ENCODE measurements at regions not wholly inside any gene's neighbourhood (a gene's known extent, or its start where the extent isn't known, plus 50 kb on each side); places are given as distances from the start of the nearest gene placed in this dataset.

- no peak for TF ChIP-seq FOXM1 (IDR thresholded peaks at IDR 0.05; ENCODE audit: borderline replicate concordance)
- TF ChIP-seq TARDBP (IDR thresholded peaks at IDR 0.05) = no peak
- ChIA-PET POLR2A (no interaction called here), CTCF (no interaction called here)
- DNase-seq (ENCODE audit: extremely low spot score) = no peak
Measured at GRCh38 chr6:66851930-66852329, 1144.9 kb upstream of the EYS start.

GRCh38 chr6:66849843-66850242, 1142.8 kb upstream of the EYS start:
- no peak for DNase-seq (ENCODE audit: extremely low spot score)
- POLR2A ChIA-PET = no interaction called here
- TF ChIP-seq ZNF384 (IDR thresholded peaks at IDR 0.05) (no peak), LEF1 (IDR thresholded peaks at IDR 0.05; ENCODE audit: borderline replicate concordance) (no peak), SP1 (IDR thresholded peaks at IDR 0.05) (no peak), FOXK2 (IDR thresholded peaks at IDR 0.05) (no peak), BHLHE40 (IDR thresholded peaks at IDR 0.05; ENCODE audit: borderline replicate concordance) (no peak), FOXA1 (IDR thresholded peaks at IDR 0.05) (no peak), ELF4 (IDR thresholded peaks at IDR 0.05) (no peak), SUZ12 (IDR thresholded peaks at IDR 0.05) (no peak), ARNT (IDR thresholded peaks at IDR 0.05) (no peak), NFRKB (IDR thresholded peaks at IDR 0.05) (no peak), HDGF (IDR thresholded peaks at IDR 0.05; ENCODE audit: borderline replicate concordance) (no peak), CTBP1 (IDR thresholded peaks at IDR 0.05; ENCODE audit: borderline replicate concordance) (no peak), L3MBTL2 (conservative IDR thresholded peaks at IDR 0.05) (no peak), FOXM1 (IDR thresholded peaks at IDR 0.05; ENCODE audit: borderline replicate concordance) (no peak), TARDBP (IDR thresholded peaks at IDR 0.05) (no peak)
- TF ChIP-seq, protein P1, sequence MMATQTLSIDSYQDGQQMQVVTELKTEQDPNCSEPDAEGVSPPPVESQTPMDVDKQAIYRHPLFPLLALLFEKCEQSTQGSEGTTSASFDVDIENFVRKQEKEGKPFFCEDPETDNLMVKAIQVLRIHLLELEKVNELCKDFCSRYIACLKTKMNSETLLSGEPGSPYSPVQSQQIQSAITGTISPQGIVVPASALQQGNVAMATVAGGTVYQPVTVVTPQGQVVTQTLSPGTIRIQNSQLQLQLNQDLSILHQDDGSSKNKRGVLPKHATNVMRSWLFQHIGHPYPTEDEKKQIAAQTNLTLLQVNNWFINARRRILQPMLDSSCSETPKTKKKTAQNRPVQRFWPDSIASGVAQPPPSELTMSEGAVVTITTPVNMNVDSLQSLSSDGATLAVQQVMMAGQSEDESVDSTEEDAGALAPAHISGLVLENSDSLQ (IDR thresholded peaks at IDR 0.05) = no peak
- CTCF ChIA-PET = no interaction called here

GRCh38 chr6:66848244-66848953, 1141.4 kb upstream of the EYS start:
- POLR2A ChIA-PET = no interaction called here
- CTCF ChIA-PET = no interaction called here
- TF ChIP-seq LEF1 (IDR thresholded peaks at IDR 0.05; ENCODE audit: borderline replicate concordance) (no peak), NFRKB (IDR thresholded peaks at IDR 0.05) (no peak), TARDBP (IDR thresholded peaks at IDR 0.05) (no peak), SUZ12 (IDR thresholded peaks at IDR 0.05) (no peak), FOXA1 (IDR thresholded peaks at IDR 0.05) (no peak), ELF4 (IDR thresholded peaks at IDR 0.05) (no peak), HDGF (IDR thresholded peaks at IDR 0.05; ENCODE audit: borderline replicate concordance) (no peak)
- no peak for DNase-seq (ENCODE audit: extremely low spot score)

DNA sequence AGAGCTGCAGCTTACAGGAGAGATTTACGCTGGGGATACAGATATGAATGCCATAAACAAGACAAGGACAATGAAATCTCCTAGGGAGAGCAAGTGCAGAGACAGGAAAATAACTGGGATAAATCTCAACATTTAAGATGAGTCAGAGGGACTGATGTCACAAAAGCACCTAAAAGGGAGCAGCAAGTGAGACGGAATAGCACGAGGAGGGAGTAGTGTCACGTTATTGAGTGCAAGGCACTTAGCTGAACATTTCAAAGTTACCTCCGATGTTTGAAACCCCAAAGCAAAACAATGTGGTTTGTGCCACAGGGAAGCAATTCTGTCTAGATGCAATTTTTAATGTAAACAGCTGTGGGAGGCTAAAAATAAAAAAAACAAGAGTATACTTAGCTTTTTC, 1131.7 kb upstream of the EYS start:
- TF ChIP-seq, protein P1 (IDR thresholded peaks at IDR 0.05) = no peak
- no peak for TF ChIP-seq NFRKB (IDR thresholded peaks at IDR 0.05)
- no peak for TF ChIP-seq TARDBP (IDR thresholded peaks at IDR 0.05)
- TF ChIP-seq FOXM1 (IDR thresholded peaks at IDR 0.05; ENCODE audit: borderline replicate concordance) = no peak
- no peak for TF ChIP-seq FOXA1 (IDR thresholded peaks at IDR 0.05)
- no peak for TF ChIP-seq ZNF384 (IDR thresholded peaks at IDR 0.05)
- TF ChIP-seq BHLHE40 (IDR thresholded peaks at IDR 0.05; ENCODE audit: borderline replicate concordance) = no peak
- TF ChIP-seq HDGF (IDR thresholded peaks at IDR 0.05; ENCODE audit: borderline replicate concordance) = no peak
- no peak for TF ChIP-seq ARNT (IDR thresholded peaks at IDR 0.05)
- TF ChIP-seq SP1 (IDR thresholded peaks at IDR 0.05) = no peak
- TF ChIP-seq SUZ12 (IDR thresholded peaks at IDR 0.05) = no peak
- no peak for TF ChIP-seq LEF1 (IDR thresholded peaks at IDR 0.05; ENCODE audit: borderline replicate concordance)
- no peak for TF ChIP-seq ELF4 (IDR thresholded peaks at IDR 0.05)
- no peak for TF ChIP-seq FOXK2 (IDR thresholded peaks at IDR 0.05)
- TF ChIP-seq CTBP1 (IDR thresholded peaks at IDR 0.05; ENCODE audit: borderline replicate concordance) = no peak
- no peak for TF ChIP-seq L3MBTL2 (conservative IDR thresholded peaks at IDR 0.05)
- ChIA-PET POLR2A (no interaction called here), CTCF (no interaction called here)
- no peak for DNase-seq (ENCODE audit: extremely low spot score)

- CTCF ChIA-PET = no interaction called here
- no peak for DNase-seq (ENCODE audit: extremely low spot score)
- TF ChIP-seq CTBP1 (IDR thresholded peaks at IDR 0.05; ENCODE audit: borderline replicate concordance) = no peak
- no peak for TF ChIP-seq ELF4 (IDR thresholded peaks at IDR 0.05)
- TF ChIP-seq, protein P1 (IDR thresholded peaks at IDR 0.05) = no peak
- TF ChIP-seq ZNF384 (IDR thresholded peaks at IDR 0.05) = no peak
- no peak for TF ChIP-seq FOXA1 (IDR thresholded peaks at IDR 0.05)
- TF ChIP-seq BHLHE40 (IDR thresholded peaks at IDR 0.05; ENCODE audit: borderline replicate concordance) = no peak
- no peak for TF ChIP-seq TARDBP (IDR thresholded peaks at IDR 0.05)
- TF ChIP-seq LEF1 (IDR thresholded peaks at IDR 0.05; ENCODE audit: borderline replicate concordance) = no peak
- TF ChIP-seq SP1 (IDR thresholded peaks at IDR 0.05) = no peak
- no peak for TF ChIP-seq FOXM1 (IDR thresholded peaks at IDR 0.05; ENCODE audit: borderline replicate concordance)
- no peak for TF ChIP-seq HDGF (IDR thresholded peaks at IDR 0.05; ENCODE audit: borderline replicate concordance)
- TF ChIP-seq FOXK2 (IDR thresholded peaks at IDR 0.05) = no peak
- no peak for TF ChIP-seq NFRKB (IDR thresholded peaks at IDR 0.05)
- no peak for TF ChIP-seq SUZ12 (IDR thresholded peaks at IDR 0.05)
- no peak for TF ChIP-seq ARNT (IDR thresholded peaks at IDR 0.05)
- TF ChIP-seq L3MBTL2 (conservative IDR thresholded peaks at IDR 0.05) = no peak
- POLR2A ChIA-PET = no interaction called here
Measured at GRCh38 chr6:66825539-66825938, 1118.5 kb upstream of the EYS start.

DNA sequence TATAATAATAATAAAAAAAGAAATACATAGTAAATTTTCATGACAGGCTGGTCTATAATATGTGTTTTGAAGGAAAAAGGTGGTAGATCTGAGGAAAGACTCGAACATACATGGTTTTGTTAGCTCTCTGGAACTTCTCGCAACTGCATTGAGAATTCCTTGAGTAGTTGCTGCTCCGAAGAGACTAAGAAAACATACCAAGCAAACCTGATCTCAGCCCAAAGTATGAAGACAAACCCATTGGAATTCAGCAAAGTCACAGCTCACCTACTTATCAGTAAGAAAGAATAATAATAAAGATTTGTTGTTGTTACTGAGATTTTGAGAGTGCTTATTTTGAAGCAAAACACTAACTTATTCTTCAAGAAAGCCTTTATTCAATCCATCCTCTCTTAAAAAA, 1107.1 kb upstream of the EYS start:
- CTCF ChIA-PET = no interaction called here
- DNase-seq (ENCODE audit: extremely low spot score) = no peak
- POLR2A ChIA-PET = no interaction called here
- TF ChIP-seq FOXK2 (IDR thresholded peaks at IDR 0.05) (no peak), TARDBP (IDR thresholded peaks at IDR 0.05) (no peak), ARNT (IDR thresholded peaks at IDR 0.05) (no peak), NFRKB (IDR thresholded peaks at IDR 0.05) (no peak), BHLHE40 (IDR thresholded peaks at IDR 0.05; ENCODE audit: borderline replicate concordance) (no peak), FOXM1 (IDR thresholded peaks at IDR 0.05; ENCODE audit: borderline replicate concordance) (no peak), CTBP1 (IDR thresholded peaks at IDR 0.05; ENCODE audit: borderline replicate concordance) (no peak), SUZ12 (IDR thresholded peaks at IDR 0.05) (no peak), HDGF (IDR thresholded peaks at IDR 0.05; ENCODE audit: borderline replicate concordance) (no peak), SP1 (IDR thresholded peaks at IDR 0.05) (no peak), LEF1 (IDR thresholded peaks at IDR 0.05; ENCODE audit: borderline replicate concordance) (no peak), FOXA1 (IDR thresholded peaks at IDR 0.05) (no peak), L3MBTL2 (conservative IDR thresholded peaks at IDR 0.05) (no peak), ELF4 (IDR thresholded peaks at IDR 0.05) (no peak), ZNF384 (IDR thresholded peaks at IDR 0.05) (no peak)
- TF ChIP-seq, protein P1 (IDR thresholded peaks at IDR 0.05) = no peak
